Caco-2 (cell line): ENCODE measurements at regions not wholly inside any gene's neighbourhood (a gene's known extent, or its start where the extent isn't known, plus 50 kb on each side); places are given as distances from the start of the nearest gene placed in this dataset.

ENCODE experiments used
- BruUV-seq: library from RNA; stranded (reverse); fragments of 400-500 nt; replicated peaks from 2 replicates; lab custom pipeline; 2021; lab: Mats Ljungman, UMichigan
- CTCF ChIA-PET: fragments of 300-600 bp; sonication (Branson Sonifier 250); formaldehyde crosslinking; loops from one replicate; lab custom pipeline; 2022; ENCODE audit warnings: antibody characterized with exemption; lab: Charles Lee
- POLR2A ChIA-PET: fragments of 300-600 bp; sonication (Branson Sonifier 250); formaldehyde crosslinking; loops from one replicate; lab custom pipeline; 2022; ENCODE audit warnings: antibody characterized with exemption; lab: Charles Lee
- DNase-seq, 2 experiments: peaks; one replicate each; pipeline versions ENCODE4 v3.0.0 to v3.0.0-alpha.2; 2020 to 2022
- H3K27me3 ChIP-seq: replicated peaks from 2 replicates; pipeline ENCODE4 v1.6.0; 2011; ENCODE audit warnings: low read length; ENCODE audit not compliant: control insufficient read depth, insufficient read depth
- H3K36me3 ChIP-seq: 2 replicates; pipeline ENCODE4 v1.5.1; 2011; ENCODE audit warnings: low read length; ENCODE audit not compliant: control insufficient read depth, insufficient read depth
- H3K4me1 ChIP-seq: fragments of 250-450 bp; sonication (Bioruptor Pico); 2 replicates; pipeline ENCODE4 v1.5.1; 2020; ENCODE audit warnings: mild to moderate bottlenecking
- H3K4me3 ChIP-seq: 2 replicates; pipeline ENCODE4 v1.5.1; 2011; ENCODE audit warnings: low read depth, mild to moderate bottlenecking, control low read depth, low read length
- H3K9me3 ChIP-seq: fragments of 250-450 bp; sonication (Bioruptor Pico); 2 replicates; pipeline ENCODE4 v1.5.1; 2020; ENCODE audit warnings: mild to moderate bottlenecking, moderate library complexity
- H3K27ac Mint-ChIP-seq: one replicate; pipeline ENCODE4 v1.8.0; 2022; ENCODE audit warnings: mixed read lengths; ENCODE audit not compliant: unreplicated experiment
- H3K27me3 Mint-ChIP-seq: one replicate; pipeline ENCODE4 v1.8.0; 2022; ENCODE audit warnings: mixed read lengths; ENCODE audit not compliant: insufficient read depth, unreplicated experiment
- H3K36me3 Mint-ChIP-seq: one replicate; pipeline ENCODE4 v1.8.0; 2022; ENCODE audit warnings: mild to moderate bottlenecking, mixed read lengths; ENCODE audit not compliant: insufficient read depth, unreplicated experiment
- H3K4me1 Mint-ChIP-seq: one replicate; pipeline ENCODE4 v1.8.0; 2022; ENCODE audit warnings: low read depth, mixed read lengths; ENCODE audit not compliant: unreplicated experiment
- H3K4me3 Mint-ChIP-seq: one replicate; pipeline ENCODE4 v1.8.0; 2022; ENCODE audit warnings: mild to moderate bottlenecking, moderate library complexity, mixed read lengths; ENCODE audit not compliant: unreplicated experiment
- H3K9me3 Mint-ChIP-seq: one replicate; pipeline ENCODE4 v1.8.0; 2022; ENCODE audit warnings: mixed read lengths; ENCODE audit not compliant: unreplicated experiment
- intact Hi-C: fragments of 100-400 bp; cut with micrococcal nuclease; formaldehyde crosslinking; loops from one replicate; pipeline ENCODE4 v1.10.0; 2022; ENCODE audit not compliant: unreplicated experiment
- TF ChIP-seq, protein P1 (sequence below), 2 experiments: fragments of 200-600 bp in 1 of 2; IDR thresholded peaks; 1 replicate in 1 of 2; 2 replicates in 1 of 2; pipeline versions ENCODE4 v1.5.1 to v1.8.0; 2011 to 2022; ENCODE audit warnings: antibody characterized with exemption in 1 of 2, control low read depth in 1 of 2, inconsistent platforms in 1 of 2, low read depth in 1 of 2, low read length in 1 of 2, mild to moderate bottlenecking in 1 of 2, moderate library complexity in 1 of 2; ENCODE audit not compliant: insufficient read depth in 1 of 2, severe bottlenecking in 1 of 2, unreplicated experiment in 1 of 2

DNA sequence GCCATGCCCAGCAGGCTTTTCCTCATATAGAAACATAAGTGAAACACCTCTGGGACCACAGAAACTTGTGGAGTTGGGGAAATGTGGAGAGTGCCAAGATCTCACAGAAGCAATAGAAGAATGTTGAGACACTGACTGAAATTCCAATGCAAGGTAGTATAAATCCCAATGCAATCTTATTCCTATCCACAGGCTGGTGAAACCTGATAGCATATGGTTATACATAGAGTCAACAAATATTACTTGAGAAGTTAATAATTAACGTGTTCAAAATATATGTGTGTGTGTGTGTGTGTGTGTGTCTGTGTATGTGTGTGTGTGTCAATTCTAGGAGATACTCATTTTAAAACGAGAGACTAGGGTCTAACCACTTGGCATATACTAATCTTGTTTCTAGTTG lies 776.8 kb upstream of the ACVR2A start:
- Mint-ChIP-seq H3K4me3 (no peak overlapping the region), H3K4me1 (no peaks in the 10 kb centered on the region), H3K9me3 (no peaks in the 10 kb centered on the region), H3K27ac (no peak overlapping the region), H3K27me3 (no peaks in the 10 kb centered on the region), H3K36me3 (no peaks in the 10 kb centered on the region)
- H3K4me1 ChIP-seq: no peaks in the 10 kb centered on the region
- H3K9me3 ChIP-seq: no peaks in the 10 kb centered on the region
- intact Hi-C loops: no loop called here
- ChIA-PET POLR2A (no interaction called here), CTCF (no interaction called here)
- TF ChIP-seq, protein P1, sequence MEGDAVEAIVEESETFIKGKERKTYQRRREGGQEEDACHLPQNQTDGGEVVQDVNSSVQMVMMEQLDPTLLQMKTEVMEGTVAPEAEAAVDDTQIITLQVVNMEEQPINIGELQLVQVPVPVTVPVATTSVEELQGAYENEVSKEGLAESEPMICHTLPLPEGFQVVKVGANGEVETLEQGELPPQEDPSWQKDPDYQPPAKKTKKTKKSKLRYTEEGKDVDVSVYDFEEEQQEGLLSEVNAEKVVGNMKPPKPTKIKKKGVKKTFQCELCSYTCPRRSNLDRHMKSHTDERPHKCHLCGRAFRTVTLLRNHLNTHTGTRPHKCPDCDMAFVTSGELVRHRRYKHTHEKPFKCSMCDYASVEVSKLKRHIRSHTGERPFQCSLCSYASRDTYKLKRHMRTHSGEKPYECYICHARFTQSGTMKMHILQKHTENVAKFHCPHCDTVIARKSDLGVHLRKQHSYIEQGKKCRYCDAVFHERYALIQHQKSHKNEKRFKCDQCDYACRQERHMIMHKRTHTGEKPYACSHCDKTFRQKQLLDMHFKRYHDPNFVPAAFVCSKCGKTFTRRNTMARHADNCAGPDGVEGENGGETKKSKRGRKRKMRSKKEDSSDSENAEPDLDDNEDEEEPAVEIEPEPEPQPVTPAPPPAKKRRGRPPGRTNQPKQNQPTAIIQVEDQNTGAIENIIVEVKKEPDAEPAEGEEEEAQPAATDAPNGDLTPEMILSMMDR (IDR thresholded peaks at IDR 0.05; ENCODE audit: insufficient read depth in 1 of 2, low read depth in 1 of 2, low read length in 1 of 2, severe bottlenecking in 1 of 2, unreplicated experiment in 1 of 2): no peak
- no peaks in the 10 kb centered on the region for H3K36me3 ChIP-seq
- no peaks in the 10 kb centered on the region for H3K27me3 ChIP-seq
- no TSS peak for BruUV-seq
- no peak overlapping the region for H3K4me3 ChIP-seq
- DNase-seq: no peak

DNA sequence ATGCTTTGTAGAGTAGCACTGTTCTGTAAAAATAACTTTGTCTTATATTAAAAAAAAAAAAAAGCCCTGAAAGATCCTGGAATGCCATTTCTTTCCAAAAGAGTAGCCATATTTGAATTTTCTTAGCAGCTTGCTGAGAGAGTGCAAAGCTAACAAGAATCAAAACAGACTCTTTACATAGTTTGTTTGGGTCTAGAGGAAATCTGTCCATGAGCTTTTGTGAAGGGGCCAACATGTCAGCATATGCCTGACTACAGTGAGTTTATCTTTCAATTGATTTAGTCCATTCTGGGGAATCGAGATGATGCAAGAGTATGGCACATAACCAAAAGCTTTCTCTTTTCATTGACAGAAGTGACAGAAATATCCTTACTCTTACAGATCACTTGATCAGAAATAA lies 777.7 kb upstream of the ACVR2A start:
- H3K27me3 ChIP-seq: no peaks in the 10 kb centered on the region
- DNase-seq: no peak
- no peaks in the 10 kb centered on the region for H3K36me3 ChIP-seq
- Mint-ChIP-seq H3K4me3 (no peak overlapping the region), H3K4me1 (no peaks in the 10 kb centered on the region), H3K27me3 (no peaks in the 10 kb centered on the region), H3K9me3 (no peaks in the 10 kb centered on the region), H3K36me3 (no peaks in the 10 kb centered on the region), H3K27ac (no peak overlapping the region)
- H3K4me3 ChIP-seq: no peak overlapping the region
- POLR2A ChIA-PET: no interaction called here
- H3K9me3 ChIP-seq: no peaks in the 10 kb centered on the region
- no peaks in the 10 kb centered on the region for H3K4me1 ChIP-seq
- no TSS peak for BruUV-seq
- TF ChIP-seq, protein P1 (IDR thresholded peaks at IDR 0.05; ENCODE audit: insufficient read depth in 1 of 2, low read depth in 1 of 2, low read length in 1 of 2, severe bottlenecking in 1 of 2, unreplicated experiment in 1 of 2): no peak
- intact Hi-C loops: no loop called here
- CTCF ChIA-PET: no interaction called here

DNA sequence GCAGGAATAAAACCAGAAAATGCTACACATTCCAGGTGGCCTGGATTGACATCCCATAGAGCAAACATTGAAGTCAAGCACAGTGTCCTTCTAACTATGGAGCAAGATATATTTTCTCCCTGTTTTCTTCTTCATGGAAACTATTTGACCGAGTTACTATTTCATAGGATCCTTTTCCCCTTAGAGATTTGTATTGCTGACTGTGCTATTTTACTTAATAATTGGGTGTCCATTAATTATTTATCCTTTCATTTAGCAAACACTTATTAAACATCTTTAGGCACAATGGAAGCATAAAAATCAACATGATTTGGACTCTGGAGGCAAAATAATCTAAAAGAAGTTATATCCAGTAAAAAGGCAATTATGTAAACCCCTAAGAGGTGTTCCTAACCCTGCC lies 782.8 kb upstream of the ACVR2A start:
- BruUV-seq: no TSS peak
- Histone ChIP-seq H3K4me1 (no peaks in the 10 kb centered on the region), H3K9me3 (no peaks in the 10 kb centered on the region), H3K4me3 (no peak overlapping the region), H3K36me3 (no peaks in the 10 kb centered on the region), H3K27me3 (no peaks in the 10 kb centered on the region; the same call in 1 of the 2 replicates)
- no peaks in the 10 kb centered on the region for H3K9me3 Mint-ChIP-seq
- no peaks in the 10 kb centered on the region for H3K4me1 Mint-ChIP-seq
- TF ChIP-seq, protein P1 (IDR thresholded peaks at IDR 0.05; ENCODE audit: insufficient read depth in 1 of 2, low read depth in 1 of 2, low read length in 1 of 2, severe bottlenecking in 1 of 2, unreplicated experiment in 1 of 2): no peak
- ChIA-PET POLR2A (no interaction called here), CTCF (no interaction called here)
- DNase-seq: no peak
- H3K27me3 Mint-ChIP-seq: no peaks in the 10 kb centered on the region
- no peak overlapping the region for H3K4me3 Mint-ChIP-seq
- H3K36me3 Mint-ChIP-seq: no peaks in the 10 kb centered on the region
- no peak overlapping the region for H3K27ac Mint-ChIP-seq
- intact Hi-C loops: no loop called here
